Heart right ventricle (tissue), 16 donors: ENCODE measurements at regions not wholly inside any gene's neighbourhood (a gene's known extent, or its start where the extent isn't known, plus 50 kb on each side); places are given as distances from the start of the nearest gene placed in this dataset.

Experiments
- ATAC-seq, 8 donors: fragments of 200-7000 bp; cut with Tn5 transposase; one replicate each; pipeline ENCODE4 v1.9.1; 2020; ENCODE audit warnings: mild to moderate bottlenecking in 8 of 8, moderate library complexity in 8 of 8, moderate number of reproducible peaks in 1 of 8
- DNase-seq, 2 donors: peaks; one replicate each; pipeline ENCODE4 v3.0.0-alpha.2; 2020
- H3K27ac ChIP-seq, 10 donors: fragments of 200-600 bp; sonication (generic) in 2 of 10; one replicate each; pipeline versions ENCODE4 v1.5.0 to v1.8.0; 2020 to 2022; ENCODE audit warnings: mild to moderate bottlenecking in 3 of 10
- H3K27me3 ChIP-seq, 7 donors: fragments of 200-600 bp; one replicate each; pipeline ENCODE4 v1.8.0; 2021 to 2022; ENCODE audit warnings: mild to moderate bottlenecking in 2 of 7
- H3K36me3 ChIP-seq, 9 donors: fragments of 200-600 bp; sonication (generic) in 1 of 9; one replicate each; pipeline versions ENCODE4 v1.5.0 to v1.8.0; 2020 to 2022; ENCODE audit warnings: mild to moderate bottlenecking in 2 of 9
- H3K4me1 ChIP-seq, 9 donors: fragments of 200-600 bp; sonication (generic) in 1 of 9; one replicate each; pipeline versions ENCODE4 v1.5.0 to v1.8.0; 2020 to 2022; ENCODE audit warnings: mild to moderate bottlenecking in 4 of 9
- H3K4me3 ChIP-seq, 10 donors: fragments of 200-600 bp; sonication (generic) in 2 of 10; one replicate each; pipeline versions ENCODE4 v1.5.0 to v1.8.0; 2020 to 2022; ENCODE audit warnings: mild to moderate bottlenecking in 7 of 10, moderate library complexity in 2 of 10
- H3K9me3 ChIP-seq, 11 donors: fragments of 200-600 bp in 10 of 11; sonication (generic) in 2 of 11; one replicate each; pipeline versions ENCODE4 v1.5.0 to v1.8.0; 2013 to 2022; ENCODE audit warnings: mild to moderate bottlenecking in 2 of 11, control low read depth in 1 of 11, moderate library complexity in 1 of 11
- CTCF ChIP-seq, 9 donors: fragments of 200-600 bp; sonication (generic) in 2 of 9; IDR thresholded peaks; one replicate each; pipeline versions ENCODE4 v1.5.0 to v1.8.0; 2021 to 2022; ENCODE audit warnings: antibody characterized with exemption in 9 of 9, mild to moderate bottlenecking in 5 of 9, moderate library complexity in 1 of 9
- WGBS, 2 donors: extraction: QIAGEN DNeasy Blood & Tissue Kit; methylation state at CpG; one replicate each; pipeline ENCODE4 v1.1.7; 2013; ENCODE audit warnings: inconsistent platforms in 1 of 2; 5-methylcytosine and 5-hydroxymethylcytosine counted together
- intact Hi-C, 10 donors: fragments of 100-400 bp; cut with DNase I; formaldehyde crosslinking; loops; one replicate each; pipeline versions ENCODE4 v1.11.1 to v1.14.2; 2022
- donor health status: Arrhythmogenic right ventricular cardiomyopathy.
- donor health status: ischemic (EF 13 %, LVEDD 7.1; RV severe dilation, severe dysfunction).
- donor health status: healthy with polysubstance abuse.
- donor health status: DM: no; HTN: yes; CAD: no.
- donor health status: DM: no; HTN: no; CAD: no.
- donor health status: ischemic (EF 25% LVEDD 6.9; RV normal size, moderate dysfunction).
- donor health status: ischemic (EF 25% LVEDD 5.7; RV mildly dilated, moderate dysfunction).
- donor health status: healthy.
- donor health status: DM: yes; HTN: yes; CAD: no.
- donor health status: Ischemic cardiomyopathy.
- donor health status: ischemic (EF 35%, LVEDD 5.7; RV mildly dilated, moderate dysfunction).
- donor health status: nonischemic (EF 11% LVEDD 7.7; RV severe dilation, severe dysfunction).
- donor health status: DM: yes; HTN: yes; CAD: no.
- donor health status: PGD.
- donor health status: ischemic (EF 29% LVEDD 5.4; RV normal size, mild dysfunction).
- donor health status: nonischemic (EF 23%, LVEDD 6.1; RV moderate dilation, normal function).

GRCh38 chr6:100084316-100084990 lies 90.4 kb upstream of the MCHR2 start:
- intact Hi-C loops: no loop called here

GRCh38 chr6:100078509-100078908 lies 84.5 kb upstream of the MCHR2 start:
- no peak for DNase-seq
- Histone ChIP-seq H3K4me3 (no peak overlapping the region), H3K27ac (no peak overlapping the region), H3K4me1 (no peaks in the 10 kb centered on the region), H3K36me3 (no peaks in the 10 kb centered on the region), H3K9me3 (no peaks in the 10 kb centered on the region), H3K27me3 (no peaks in the 10 kb centered on the region)
- WGBS, 2 donors: 40 to 42% methylated on average over 5 of the region's 5 CpGs
- no peak for ATAC-seq
- intact Hi-C loops: no loop called here
- no peak for TF ChIP-seq CTCF (IDR thresholded peaks at IDR 0.05)

More at GRCh38 chr6:100084316-100084990, 90.4 kb upstream of the MCHR2 start:
- no peak overlapping the region for H3K27ac ChIP-seq
- H3K27me3 ChIP-seq: no peaks in the 10 kb centered on the region
- TF ChIP-seq CTCF (IDR thresholded peaks at IDR 0.05): no peak
- H3K9me3 ChIP-seq: no peaks in the 10 kb centered on the region
- H3K4me3 ChIP-seq: no peak overlapping the region
- WGBS, 2 donors: 40 to 50% methylated on average over 4 of the region's 4 CpGs
- H3K4me1 ChIP-seq: no peaks in the 10 kb centered on the region
- ATAC-seq: no peak
- DNase-seq: no peak
- H3K36me3 ChIP-seq: no peaks in the 10 kb centered on the region

- Histone ChIP-seq H3K9me3 (peaks cover 0 to 29% (median 12%) of the 10 kb centered on the region in 11 donors), H3K36me3 (no peaks in the 10 kb centered on the region), H3K4me1 (no peaks in the 10 kb centered on the region), H3K27ac (no peak overlapping the region), H3K27me3 (no peaks in the 10 kb centered on the region), H3K4me3 (no peak overlapping the region)
- DNase-seq (no peak), ATAC-seq (no peak)
- intact Hi-C loops: no loop called here
- WGBS, 2 donors: 48 to 72% methylated on average over 1 of the region's 1 CpG
- no peak for TF ChIP-seq CTCF (IDR thresholded peaks at IDR 0.05)
These were observed 71.3 kb upstream of the MCHR2 start for GRCh38 chr6:100065348-100065747.

- TF ChIP-seq CTCF (IDR thresholded peaks at IDR 0.05): no peak
- H3K9me3 ChIP-seq: peaks cover 0 to 8% (median 0%) of the 10 kb centered on the region in 11 donors
- 86 to 89% methylated on average over 4 of the region's 4 CpGs for WGBS, 2 donors
- H3K36me3 ChIP-seq: no peaks in the 10 kb centered on the region
- DNase-seq (no peak), ATAC-seq (no peak)
- H3K27ac ChIP-seq: no peak overlapping the region
- no peaks in the 10 kb centered on the region for H3K4me1 ChIP-seq
- H3K27me3 ChIP-seq: no peaks in the 10 kb centered on the region
- intact Hi-C loops: no loop called here
- no peak overlapping the region for H3K4me3 ChIP-seq
These were observed 68.6 kb upstream of the MCHR2 start for GRCh38 chr6:100062621-100063020.
